ENCODE measurements at regions not wholly inside any gene's neighbourhood (a gene's known extent, or its start where the extent isn't known, plus 50 kb on each side); places are given as distances from the start of the nearest gene placed in this dataset.

- no peaks in the 10 kb centered on the region for H3K36me3 ChIP-seq (ENCODE audit: insufficient read depth, low read length)
- H4K20me1 ChIP-seq (ENCODE audit: insufficient read depth), result no peaks in the 10 kb centered on the region
- no peak for TF ChIP-seq MXI1 (conservative IDR thresholded peaks at IDR 0.05; ENCODE audit: poor library complexity, severe bottlenecking)
- TF ChIP-seq EZH2 (IDR thresholded peaks at IDR 0.05; ENCODE audit: borderline replicate concordance, insufficient read depth, low read length, poor library complexity, severe bottlenecking), result no peak
- TF ChIP-seq RAD21 (conservative IDR thresholded peaks at IDR 0.05), result no peak
- no peak for TF ChIP-seq CTCF (IDR thresholded peaks at IDR 0.05; ENCODE audit: poor library complexity, severe bottlenecking)
- TF ChIP-seq POLR2AphosphoS5 (IDR thresholded peaks at IDR 0.05), result no peak
- no peak for TF ChIP-seq TAF1 (IDR thresholded peaks at IDR 0.05; ENCODE audit: low read depth)
- no peak for TF ChIP-seq REST (IDR thresholded peaks at IDR 0.05; ENCODE audit: borderline replicate concordance)
- TF ChIP-seq EP300 (conservative IDR thresholded peaks at IDR 0.05; ENCODE audit: poor library complexity, severe bottlenecking), result no peak
Measured at GRCh38 chr3:16795581-16795980, 89.2 kb upstream of the PLCL2 start.

GRCh38 chr3:16797831-16798230, 86.9 kb upstream of the PLCL2 start:
- Histone ChIP-seq H4K20me1 (ENCODE audit: insufficient read depth) (no peaks in the 10 kb centered on the region), H3K9me2 (ENCODE audit: insufficient read depth, low read length) (no peaks in the 10 kb centered on the region), H2AFZ (ENCODE audit: low read depth, low read length) (no peak overlapping the region), H3K4me3 (ENCODE audit: low read length) (no peak overlapping the region), H3K9me3 (ENCODE audit: low read length) (no peaks in the 10 kb centered on the region), H3K36me3 (ENCODE audit: insufficient read depth, low read length) (no peaks in the 10 kb centered on the region), H3K9ac (ENCODE audit: low read length) (no peak overlapping the region), H3K4me2 (ENCODE audit: low read length) (no peak overlapping the region), H3F3A (ENCODE audit: insufficient read depth, low read length, poor library complexity, severe bottlenecking) (peaks cover 3% of the 10 kb centered on the region), H3K27ac (ENCODE audit: low read length) (no peak overlapping the region), H3K79me2 (replicated peaks; ENCODE audit: insufficient read depth, low read length) (no peaks in the 10 kb centered on the region), H3K27me3 (ENCODE audit: insufficient read depth, low read depth, low read length) (no peaks in the 10 kb centered on the region)
- no peak for TF ChIP-seq REST (IDR thresholded peaks at IDR 0.05; ENCODE audit: borderline replicate concordance)
- no peak for TF ChIP-seq MXI1 (conservative IDR thresholded peaks at IDR 0.05; ENCODE audit: poor library complexity, severe bottlenecking)
- no peak for TF ChIP-seq CTCF (IDR thresholded peaks at IDR 0.05; ENCODE audit: poor library complexity, severe bottlenecking)
- no peak for TF ChIP-seq POLR2AphosphoS5 (IDR thresholded peaks at IDR 0.05)
- no peak for TF ChIP-seq EP300 (conservative IDR thresholded peaks at IDR 0.05; ENCODE audit: poor library complexity, severe bottlenecking)
- TF ChIP-seq SMC3 (conservative IDR thresholded peaks at IDR 0.05; ENCODE audit: poor library complexity), result no peak
- TF ChIP-seq EZH2 (IDR thresholded peaks at IDR 0.05; ENCODE audit: borderline replicate concordance, insufficient read depth, low read length, poor library complexity, severe bottlenecking), result no peak
- no peak for TF ChIP-seq RAD21 (conservative IDR thresholded peaks at IDR 0.05)
- TF ChIP-seq TAF1 (IDR thresholded peaks at IDR 0.05; ENCODE audit: low read depth), result no peak

More at GRCh38 chr3:16795581-16795980, 89.2 kb upstream of the PLCL2 start:
- Histone ChIP-seq H3K27ac (ENCODE audit: low read length) (no peak overlapping the region), H3K9me2 (ENCODE audit: insufficient read depth, low read length) (no peaks in the 10 kb centered on the region), H3K4me3 (ENCODE audit: low read length) (no peak overlapping the region), H2AFZ (ENCODE audit: low read depth, low read length) (no peak overlapping the region), H3K79me2 (replicated peaks; ENCODE audit: insufficient read depth, low read length) (no peaks in the 10 kb centered on the region), H3K4me2 (ENCODE audit: low read length) (no peak overlapping the region), H3F3A (ENCODE audit: insufficient read depth, low read length, poor library complexity, severe bottlenecking) (no peaks in the 10 kb centered on the region), H3K27me3 (ENCODE audit: insufficient read depth, low read depth, low read length) (no peaks in the 10 kb centered on the region), H3K9me3 (ENCODE audit: low read length) (no peaks in the 10 kb centered on the region), H3K9ac (ENCODE audit: low read length) (no peak overlapping the region)
